ENCODE measurements at regions not wholly inside any gene's neighbourhood (a gene's known extent, or its start where the extent isn't known, plus 50 kb on each side); places are given as distances from the start of the nearest gene placed in this dataset.

GRCh38 chr2:217382794-217383193 is 522.9 kb upstream of the TNP1 start:
- Histone ChIP-seq H3K4me3 (no peak overlapping the region), H3K9ac (ENCODE audit: control insufficient read depth, insufficient read depth, low read length) (no peak overlapping the region), H3K4me1 (ENCODE audit: control insufficient read depth, insufficient read depth, low read length) (no peaks in the 10 kb centered on the region), H3K27me3 (replicated peaks in 1 of 2; ENCODE audit: control insufficient read depth in 2 of 2, insufficient read depth in 2 of 2, low read length in 1 of 2) (no peaks in the 10 kb centered on the region; a peak in 1 of 4 replicates), H3K36me3 (ENCODE audit: control insufficient read depth in 2 of 2, insufficient read depth in 2 of 2, low read length in 1 of 2) (no peaks in the 10 kb centered on the region), H3K9me3 (replicated peaks; ENCODE audit: control insufficient read depth, insufficient read depth, low read length) (no peaks in the 10 kb centered on the region; the same call in 2 of the 3 replicates), H3K27ac (ENCODE audit: control insufficient read depth, insufficient read depth) (no peak overlapping the region), H3K4me2 (ENCODE audit: control insufficient read depth, insufficient read depth) (no peak overlapping the region), H2AFZ (ENCODE audit: control insufficient read depth, low read depth, low read length) (no peak overlapping the region), H3K79me2 (ENCODE audit: control insufficient read depth, insufficient read depth, low read length) (no peaks in the 10 kb centered on the region), H4K20me1 (ENCODE audit: control insufficient read depth, insufficient read depth) (no peaks in the 10 kb centered on the region)
- FAIRE-seq = no peak
- no peak for DNase-seq (ENCODE audit: low read depth, low spot score)
- ATAC-seq = no peak
- TF ChIP-seq NBN (IDR thresholded peaks at IDR 0.05) (no peak), RAD21 (IDR thresholded peaks at IDR 0.05; ENCODE audit: insufficient read depth, low read depth, low read length) (no peak), SREBF2 (IDR thresholded peaks at IDR 0.05; ENCODE audit: low read length) (no peak), BCL11A (IDR thresholded peaks at IDR 0.05; ENCODE audit: low read depth, low read length) (no peak)
- ChIA-PET RAD21 (ENCODE audit: unreplicated experiment) (no interaction called here), SMC1A (ENCODE audit: uncharacterized antibody, unreplicated experiment) (no interaction called here), CTCF (no interaction called here), POLR2A (no interaction called here)
- in situ Hi-C loops (cut with MboI) = no loop called here
- intact Hi-C loops (cut with micrococcal nuclease; ENCODE audit: unreplicated experiment) = no loop called here
- 10% methylated on average over 5 of the region's 5 CpGs for WGBS (ENCODE audit: insufficient coverage, insufficient replicate concordance, low lambda C conversion rate, missing lambda C conversion rate)
- no TSS peak for BruUV-seq (replicated peaks)

- no peak overlapping the region for H3K9ac ChIP-seq (ENCODE audit: control insufficient read depth, insufficient read depth, low read length)
- FAIRE-seq (no peak), ATAC-seq (no peak), DNase-seq (ENCODE audit: low read depth, low spot score) (no peak)
- H3K4me1 ChIP-seq (ENCODE audit: control insufficient read depth, insufficient read depth, low read length) = no peaks in the 10 kb centered on the region
- no peaks in the 10 kb centered on the region for H3K9me3 ChIP-seq (replicated peaks; ENCODE audit: control insufficient read depth, insufficient read depth, low read length)
- in situ Hi-C loops (cut with MboI) (no loop called here), intact Hi-C loops (cut with micrococcal nuclease; ENCODE audit: unreplicated experiment) (no loop called here)
- H3K4me2 ChIP-seq (ENCODE audit: control insufficient read depth, insufficient read depth) = no peak overlapping the region
- no peaks in the 10 kb centered on the region for H3K27me3 ChIP-seq (replicated peaks in 1 of 2; ENCODE audit: control insufficient read depth in 2 of 2, insufficient read depth in 2 of 2, low read length in 1 of 2)
- H3K27ac ChIP-seq (ENCODE audit: control insufficient read depth, insufficient read depth) = no peak overlapping the region
- CTCF ChIA-PET = no interaction called here
- SMC1A ChIA-PET (ENCODE audit: uncharacterized antibody, unreplicated experiment) = no interaction called here
- POLR2A ChIA-PET = no interaction called here
- no peaks in the 10 kb centered on the region for H3K36me3 ChIP-seq (ENCODE audit: control insufficient read depth in 2 of 2, insufficient read depth in 2 of 2, low read length in 1 of 2)
- H4K20me1 ChIP-seq (ENCODE audit: control insufficient read depth, insufficient read depth) = no peaks in the 10 kb centered on the region
- no peak overlapping the region for H2AFZ ChIP-seq (ENCODE audit: control insufficient read depth, low read depth, low read length)
- BruUV-seq (replicated peaks) = no TSS peak
- no peak overlapping the region for H3K4me3 ChIP-seq
- WGBS (ENCODE audit: insufficient coverage, insufficient replicate concordance, low lambda C conversion rate, missing lambda C conversion rate) = 78% methylated on average over 6 of the region's 6 CpGs
- H3K79me2 ChIP-seq (ENCODE audit: control insufficient read depth, insufficient read depth, low read length) = no peaks in the 10 kb centered on the region
- RAD21 ChIA-PET (ENCODE audit: unreplicated experiment) = no interaction called here
- TF ChIP-seq ELK1 (IDR thresholded peaks at IDR 0.05; ENCODE audit: low read depth, low read length) = no peak
- no peak for TF ChIP-seq ZNF217 (IDR thresholded peaks at IDR 0.05)
- TF ChIP-seq CTCF (IDR thresholded peaks at IDR 0.05 in 2 of 3, conservative IDR thresholded peaks at IDR 0.05 in 1 of 3; ENCODE audit: control insufficient read depth in 2 of 3, extremely low read depth in 1 of 3, insufficient read depth in 1 of 3, low read depth in 3 of 3, low read length in 3 of 3) = no peak
- TF ChIP-seq MTA3 (IDR thresholded peaks at IDR 0.05; ENCODE audit: borderline replicate concordance, low read length) = no peak
- TF ChIP-seq SP1 (IDR thresholded peaks at IDR 0.05; ENCODE audit: low read depth, low read length) = no peak
- no peak for TF ChIP-seq NBN (IDR thresholded peaks at IDR 0.05)
- TF ChIP-seq IRF3 (IDR thresholded peaks at IDR 0.05) = no peak
- TF ChIP-seq MYB (IDR thresholded peaks at IDR 0.05; ENCODE audit: borderline replicate concordance, low read depth, low read length) = no peak
- no peak for TF ChIP-seq NR2C2 (IDR thresholded peaks at IDR 0.05; ENCODE audit: borderline replicate concordance, control insufficient read depth, insufficient read length, low read depth)
- no peak for TF ChIP-seq TCF3 (IDR thresholded peaks at IDR 0.05; ENCODE audit: borderline replicate concordance, insufficient read depth, low read depth, low read length)
- no peak for TF ChIP-seq IRF4 (IDR thresholded peaks at IDR 0.05; ENCODE audit: low read depth, low read length)
- TF ChIP-seq ETV6 (conservative IDR thresholded peaks at IDR 0.05 in 1 of 2, IDR thresholded peaks at IDR 0.05 in 1 of 2; ENCODE audit: borderline replicate concordance in 1 of 2, low read depth in 1 of 2) = no peak
Measured at GRCh38 chr2:217379807-217380206, 519.9 kb upstream of the TNP1 start.

Measured in GM12878 (cell line).